ENCODE measurements at regions not wholly inside any gene's neighbourhood (a gene's known extent, or its start where the extent isn't known, plus 50 kb on each side); places are given as distances from the start of the nearest gene placed in this dataset.

GRCh38 chr5:125139590-125139989 lies 393.2 kb upstream of the ZNF608 start:
- Histone ChIP-seq H3K27ac (ENCODE audit: low read depth in 2 of 2, low read length in 1 of 2) (no peak overlapping the region), H3K9me3 (ENCODE audit: control insufficient read depth in 2 of 2, insufficient read depth in 1 of 2, low read depth in 1 of 2, low read length in 1 of 2) (no peaks in the 10 kb centered on the region), H3K27me3 (ENCODE audit: control insufficient read depth in 1 of 2, insufficient read depth in 2 of 2, low read length in 2 of 2) (no peaks in the 10 kb centered on the region), H3K4me1 (ENCODE audit: control insufficient read depth in 2 of 2, insufficient read depth in 2 of 2, low read length in 1 of 2) (no peaks in the 10 kb centered on the region), H3K36me3 (ENCODE audit: control insufficient read depth in 2 of 2, insufficient read depth in 2 of 2, low read length in 1 of 2) (no peaks in the 10 kb centered on the region), H3K4me3 (ENCODE audit: low read depth in 1 of 2, low read length in 2 of 2) (no peak overlapping the region)
- WGBS, 2 donors, result 96 to 100% methylated on average over 2 of the region's 2 CpGs

DNA sequence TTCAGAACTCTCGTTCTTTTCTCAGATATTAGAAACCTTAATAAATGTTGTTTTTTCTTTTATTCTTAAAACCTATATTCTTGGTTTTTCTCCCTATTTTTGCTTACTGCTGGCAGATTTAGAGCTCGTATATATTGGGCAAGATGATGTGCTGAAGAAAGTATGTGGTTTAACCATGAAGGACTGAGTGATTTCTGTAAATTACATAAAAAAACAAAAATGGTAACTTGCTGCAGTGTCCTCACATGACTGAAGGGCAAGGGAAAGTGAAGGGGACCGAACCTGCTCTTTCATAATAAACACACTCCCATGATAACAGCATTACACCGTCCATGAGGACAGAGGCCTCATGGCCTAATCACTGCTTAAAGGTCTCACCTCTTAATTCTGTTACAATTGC lies 393.8 kb upstream of the ZNF608 start:
- no peak overlapping the region for H3K4me3 ChIP-seq (ENCODE audit: low read depth in 1 of 2, low read length in 2 of 2)
- H3K36me3 ChIP-seq (ENCODE audit: control insufficient read depth in 2 of 2, insufficient read depth in 2 of 2, low read length in 1 of 2), result no peaks in the 10 kb centered on the region
- 89% methylated on average over 4 of the region's 4 CpGs for WGBS, 2 donors
- no peaks in the 10 kb centered on the region for H3K4me1 ChIP-seq (ENCODE audit: control insufficient read depth in 2 of 2, insufficient read depth in 2 of 2, low read length in 1 of 2)
- no peaks in the 10 kb centered on the region for H3K9me3 ChIP-seq (ENCODE audit: control insufficient read depth in 2 of 2, insufficient read depth in 1 of 2, low read depth in 1 of 2, low read length in 1 of 2)
- H3K27me3 ChIP-seq (ENCODE audit: control insufficient read depth in 1 of 2, insufficient read depth in 2 of 2, low read length in 2 of 2), result no peaks in the 10 kb centered on the region
- H3K27ac ChIP-seq (ENCODE audit: low read depth in 2 of 2, low read length in 1 of 2), result no peak overlapping the region

GRCh38 chr5:125140855-125141254 lies 394.4 kb upstream of the ZNF608 start:
- no peak overlapping the region for H3K27ac ChIP-seq (ENCODE audit: low read depth in 2 of 2, low read length in 1 of 2)
- no peaks in the 10 kb centered on the region for H3K27me3 ChIP-seq (ENCODE audit: control insufficient read depth in 1 of 2, insufficient read depth in 2 of 2, low read length in 2 of 2)
- WGBS, 2 donors, result 55 to 72% methylated on average over 2 of the region's 2 CpGs
- no peaks in the 10 kb centered on the region for H3K9me3 ChIP-seq (ENCODE audit: control insufficient read depth in 2 of 2, insufficient read depth in 1 of 2, low read depth in 1 of 2, low read length in 1 of 2)
- H3K4me1 ChIP-seq (ENCODE audit: control insufficient read depth in 2 of 2, insufficient read depth in 2 of 2, low read length in 1 of 2), result no peaks in the 10 kb centered on the region
- H3K4me3 ChIP-seq (ENCODE audit: low read depth in 1 of 2, low read length in 2 of 2), result no peak overlapping the region
- no peaks in the 10 kb centered on the region for H3K36me3 ChIP-seq (ENCODE audit: control insufficient read depth in 2 of 2, insufficient read depth in 2 of 2, low read length in 1 of 2)

DNA sequence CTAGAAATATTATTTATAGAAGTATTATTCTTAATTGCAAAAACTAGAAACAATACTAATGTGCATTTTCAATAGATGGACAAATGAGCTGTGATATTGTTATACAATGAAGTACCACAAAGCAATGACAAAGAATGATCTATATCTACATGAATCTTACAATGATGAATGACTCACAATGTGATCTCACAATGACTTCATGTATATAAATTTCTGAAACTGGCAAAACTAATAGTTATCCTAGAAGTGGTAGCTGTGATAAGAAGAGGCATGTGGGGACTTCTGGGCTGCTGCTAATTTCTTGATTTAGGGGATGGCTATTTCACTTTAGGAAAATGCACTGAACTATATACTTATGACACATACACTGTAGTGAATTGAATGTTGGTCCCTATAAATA lies 396.0 kb upstream of the ZNF608 start:
- Histone ChIP-seq H3K4me3 (ENCODE audit: low read depth in 1 of 2, low read length in 2 of 2) (no peak overlapping the region), H3K27me3 (ENCODE audit: control insufficient read depth in 1 of 2, insufficient read depth in 2 of 2, low read length in 2 of 2) (no peaks in the 10 kb centered on the region), H3K9me3 (ENCODE audit: control insufficient read depth in 2 of 2, insufficient read depth in 1 of 2, low read depth in 1 of 2, low read length in 1 of 2) (no peaks in the 10 kb centered on the region), H3K36me3 (ENCODE audit: control insufficient read depth in 2 of 2, insufficient read depth in 2 of 2, low read length in 1 of 2) (no peaks in the 10 kb centered on the region), H3K4me1 (ENCODE audit: control insufficient read depth in 2 of 2, insufficient read depth in 2 of 2, low read length in 1 of 2) (no peaks in the 10 kb centered on the region), H3K27ac (ENCODE audit: low read depth in 2 of 2, low read length in 1 of 2) (no peak overlapping the region)

GRCh38 chr5:125143011-125143410 lies 396.6 kb upstream of the ZNF608 start:
- Histone ChIP-seq H3K9me3 (ENCODE audit: control insufficient read depth in 2 of 2, insufficient read depth in 1 of 2, low read depth in 1 of 2, low read length in 1 of 2) (no peaks in the 10 kb centered on the region), H3K4me3 (ENCODE audit: low read depth in 1 of 2, low read length in 2 of 2) (no peak overlapping the region), H3K27me3 (ENCODE audit: control insufficient read depth in 1 of 2, insufficient read depth in 2 of 2, low read length in 2 of 2) (no peaks in the 10 kb centered on the region), H3K27ac (ENCODE audit: low read depth in 2 of 2, low read length in 1 of 2) (no peak overlapping the region), H3K4me1 (ENCODE audit: control insufficient read depth in 2 of 2, insufficient read depth in 2 of 2, low read length in 1 of 2) (no peaks in the 10 kb centered on the region), H3K36me3 (ENCODE audit: control insufficient read depth in 2 of 2, insufficient read depth in 2 of 2, low read length in 1 of 2) (no peaks in the 10 kb centered on the region)
- 89 to 94% methylated on average over 2 of the region's 2 CpGs for WGBS, 2 donors

DNA sequence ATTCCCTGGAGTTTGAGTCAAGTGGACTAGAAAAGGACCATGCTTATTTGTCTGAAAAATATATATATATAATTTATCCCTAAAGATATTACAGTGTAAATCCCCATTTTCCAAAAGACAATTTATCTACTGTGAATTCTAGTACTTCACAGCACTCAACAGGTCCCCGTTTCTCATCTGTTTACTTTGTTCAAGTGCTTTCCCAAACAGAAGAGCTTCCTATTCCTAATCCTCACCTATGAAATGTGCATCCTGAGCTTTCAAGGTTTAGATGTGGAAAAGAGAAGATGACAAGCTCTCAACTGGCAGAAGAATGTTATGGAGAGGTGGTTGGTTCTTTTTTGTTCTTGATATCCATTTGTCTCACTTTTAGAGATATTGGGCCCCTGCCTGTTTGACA lies 401.6 kb upstream of the ZNF608 start:
- no peaks in the 10 kb centered on the region for H3K9me3 ChIP-seq (ENCODE audit: control insufficient read depth in 2 of 2, insufficient read depth in 1 of 2, low read depth in 1 of 2, low read length in 1 of 2)
- no peak overlapping the region for H3K4me3 ChIP-seq (ENCODE audit: low read depth in 1 of 2, low read length in 2 of 2)
- 85% methylated on average over 1 of the region's 1 CpG for whole genome bisulfite sequencing, 2 donors
- H3K4me1 ChIP-seq (ENCODE audit: control insufficient read depth in 2 of 2, insufficient read depth in 2 of 2, low read length in 1 of 2), result no peaks in the 10 kb centered on the region
- H3K27ac ChIP-seq (ENCODE audit: low read depth in 2 of 2, low read length in 1 of 2), result no peak overlapping the region
- no peaks in the 10 kb centered on the region for H3K36me3 ChIP-seq (ENCODE audit: control insufficient read depth in 2 of 2, insufficient read depth in 2 of 2, low read length in 1 of 2)
- H3K27me3 ChIP-seq (ENCODE audit: control insufficient read depth in 1 of 2, insufficient read depth in 2 of 2, low read length in 2 of 2), result no peaks in the 10 kb centered on the region

GRCh38 chr5:125148706-125149105 lies 402.3 kb upstream of the ZNF608 start:
- Histone ChIP-seq H3K36me3 (ENCODE audit: control insufficient read depth in 2 of 2, insufficient read depth in 2 of 2, low read length in 1 of 2) (no peaks in the 10 kb centered on the region), H3K9me3 (ENCODE audit: control insufficient read depth in 2 of 2, insufficient read depth in 1 of 2, low read depth in 1 of 2, low read length in 1 of 2) (no peaks in the 10 kb centered on the region), H3K4me3 (ENCODE audit: low read depth in 1 of 2, low read length in 2 of 2) (no peak overlapping the region)

GRCh38 chr5:125149110-125149509 lies 402.7 kb upstream of the ZNF608 start:
- no peaks in the 10 kb centered on the region for H3K27me3 ChIP-seq (ENCODE audit: control insufficient read depth in 1 of 2, insufficient read depth in 2 of 2, low read length in 2 of 2)

More at GRCh38 chr5:125148706-125149105, 402.3 kb upstream of the ZNF608 start:
- Histone ChIP-seq H3K4me1 (ENCODE audit: control insufficient read depth in 2 of 2, insufficient read depth in 2 of 2, low read length in 1 of 2) (no peaks in the 10 kb centered on the region), H3K27ac (ENCODE audit: low read depth in 2 of 2, low read length in 1 of 2) (no peak overlapping the region), H3K27me3 (ENCODE audit: control insufficient read depth in 1 of 2, insufficient read depth in 2 of 2, low read length in 2 of 2) (no peaks in the 10 kb centered on the region)
- WGBS, 2 donors, result 59 to 79% methylated on average over 3 of the region's 3 CpGs

DNA sequence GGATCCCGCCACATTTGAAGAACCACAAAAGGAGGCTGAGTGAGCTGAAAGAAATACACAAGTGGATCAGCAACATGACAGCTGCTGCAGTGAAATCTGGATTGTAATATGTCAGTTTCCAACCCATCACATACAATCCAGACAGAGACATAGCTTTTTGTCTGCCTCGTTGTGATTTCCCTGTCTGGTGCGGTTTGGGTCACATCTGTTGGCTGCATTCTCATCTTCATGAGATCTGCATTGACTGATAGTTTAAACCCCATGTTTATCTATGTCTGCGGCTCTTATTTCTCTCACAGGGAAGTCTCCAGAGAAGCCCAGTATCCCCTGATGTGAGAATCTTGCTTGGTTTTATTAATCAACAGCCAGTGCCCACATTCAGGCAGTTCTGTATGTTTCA lies 403.1 kb upstream of the ZNF608 start:
- no peaks in the 10 kb centered on the region for H3K9me3 ChIP-seq (ENCODE audit: control insufficient read depth in 2 of 2, insufficient read depth in 1 of 2, low read depth in 1 of 2, low read length in 1 of 2)
- 65 to 71% methylated on average over 4 of the region's 4 CpGs for WGBS, 2 donors
- H3K4me1 ChIP-seq (ENCODE audit: control insufficient read depth in 2 of 2, insufficient read depth in 2 of 2, low read length in 1 of 2), result no peaks in the 10 kb centered on the region
- no peak overlapping the region for H3K4me3 ChIP-seq (ENCODE audit: low read depth in 1 of 2, low read length in 2 of 2)
- no peaks in the 10 kb centered on the region for H3K36me3 ChIP-seq (ENCODE audit: control insufficient read depth in 2 of 2, insufficient read depth in 2 of 2, low read length in 1 of 2)
- no peaks in the 10 kb centered on the region for H3K27me3 ChIP-seq (ENCODE audit: control insufficient read depth in 1 of 2, insufficient read depth in 2 of 2, low read length in 2 of 2)
- H3K27ac ChIP-seq (ENCODE audit: low read depth in 2 of 2, low read length in 1 of 2), result no peak overlapping the region

More at GRCh38 chr5:125149110-125149509, 402.7 kb upstream of the ZNF608 start:
- WGBS, 2 donors, result 46 to 58% methylated on average over 3 of the region's 3 CpGs
- Histone ChIP-seq H3K4me3 (ENCODE audit: low read depth in 1 of 2, low read length in 2 of 2) (no peak overlapping the region), H3K9me3 (ENCODE audit: control insufficient read depth in 2 of 2, insufficient read depth in 1 of 2, low read depth in 1 of 2, low read length in 1 of 2) (no peaks in the 10 kb centered on the region), H3K27ac (ENCODE audit: low read depth in 2 of 2, low read length in 1 of 2) (no peak overlapping the region), H3K4me1 (ENCODE audit: control insufficient read depth in 2 of 2, insufficient read depth in 2 of 2, low read length in 1 of 2) (no peaks in the 10 kb centered on the region), H3K36me3 (ENCODE audit: control insufficient read depth in 2 of 2, insufficient read depth in 2 of 2, low read length in 1 of 2) (no peaks in the 10 kb centered on the region)

DNA sequence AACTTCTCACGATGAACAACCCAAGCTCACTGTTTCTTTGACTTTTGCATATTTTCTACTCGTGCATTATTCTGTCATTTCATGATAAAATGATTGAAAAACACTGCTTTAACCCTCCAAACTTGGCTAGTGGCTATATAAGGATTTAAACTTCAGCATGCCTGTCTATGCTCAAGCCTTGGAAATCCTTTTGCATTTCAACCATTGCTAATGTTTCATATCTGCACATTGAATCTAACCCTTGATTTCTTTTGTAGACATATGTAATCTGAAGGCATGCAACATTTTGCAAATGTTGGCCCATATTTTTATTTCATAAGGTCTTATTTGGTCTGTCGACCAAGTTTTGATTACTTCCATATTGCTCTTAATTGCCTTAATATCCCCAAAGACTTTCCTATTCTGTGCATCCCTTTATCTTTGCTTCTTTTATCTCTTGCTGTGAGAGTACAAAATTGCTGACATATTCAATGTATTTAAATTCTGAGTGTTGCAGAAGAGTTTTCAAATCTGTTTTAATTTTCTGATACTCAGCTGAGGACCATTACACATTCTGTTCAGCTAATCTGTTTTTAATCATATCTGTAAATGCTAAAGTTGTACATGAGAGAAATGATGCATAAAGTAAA lies 403.7 kb upstream of the ZNF608 start:
- Histone ChIP-seq H3K4me1 (ENCODE audit: control insufficient read depth in 2 of 2, insufficient read depth in 2 of 2, low read length in 1 of 2) (no peaks in the 10 kb centered on the region), H3K4me3 (ENCODE audit: low read depth in 1 of 2, low read length in 2 of 2) (no peak overlapping the region), H3K27ac (ENCODE audit: low read depth in 2 of 2, low read length in 1 of 2) (no peak overlapping the region), H3K36me3 (ENCODE audit: control insufficient read depth in 2 of 2, insufficient read depth in 2 of 2, low read length in 1 of 2) (no peaks in the 10 kb centered on the region), H3K27me3 (ENCODE audit: control insufficient read depth in 1 of 2, insufficient read depth in 2 of 2, low read length in 2 of 2) (no peaks in the 10 kb centered on the region), H3K9me3 (ENCODE audit: control insufficient read depth in 2 of 2, insufficient read depth in 1 of 2, low read depth in 1 of 2, low read length in 1 of 2) (no peaks in the 10 kb centered on the region)
- WGBS, 2 donors, result 68% methylated on average over 3 of the region's 3 CpGs

Measured in esophagus (tissue), 2 donors.